VCaP (cell line): ENCODE measurements at regions not wholly inside any gene's neighbourhood (a gene's known extent, or its start where the extent isn't known, plus 50 kb on each side); places are given as distances from the start of the nearest gene placed in this dataset.

Source experiments
- H3K27ac ChIP-seq: fragments of 450-650 bp; 2 replicates; pipeline ENCODE4 v1.5.1; 2017
- TF ChIP-seq, protein P1 (sequence below): fragments of 450-650 bp; conservative IDR thresholded peaks from 2 replicates; pipeline ENCODE4 v1.5.1; 2017; ENCODE audit warnings: mild to moderate bottlenecking, moderate library complexity

GRCh38 chr6:28742668-28743270 lies 181.0 kb downstream of the TRIM27 start:
- no peak overlapping the region for H3K27ac ChIP-seq
- TF ChIP-seq, protein P1, sequence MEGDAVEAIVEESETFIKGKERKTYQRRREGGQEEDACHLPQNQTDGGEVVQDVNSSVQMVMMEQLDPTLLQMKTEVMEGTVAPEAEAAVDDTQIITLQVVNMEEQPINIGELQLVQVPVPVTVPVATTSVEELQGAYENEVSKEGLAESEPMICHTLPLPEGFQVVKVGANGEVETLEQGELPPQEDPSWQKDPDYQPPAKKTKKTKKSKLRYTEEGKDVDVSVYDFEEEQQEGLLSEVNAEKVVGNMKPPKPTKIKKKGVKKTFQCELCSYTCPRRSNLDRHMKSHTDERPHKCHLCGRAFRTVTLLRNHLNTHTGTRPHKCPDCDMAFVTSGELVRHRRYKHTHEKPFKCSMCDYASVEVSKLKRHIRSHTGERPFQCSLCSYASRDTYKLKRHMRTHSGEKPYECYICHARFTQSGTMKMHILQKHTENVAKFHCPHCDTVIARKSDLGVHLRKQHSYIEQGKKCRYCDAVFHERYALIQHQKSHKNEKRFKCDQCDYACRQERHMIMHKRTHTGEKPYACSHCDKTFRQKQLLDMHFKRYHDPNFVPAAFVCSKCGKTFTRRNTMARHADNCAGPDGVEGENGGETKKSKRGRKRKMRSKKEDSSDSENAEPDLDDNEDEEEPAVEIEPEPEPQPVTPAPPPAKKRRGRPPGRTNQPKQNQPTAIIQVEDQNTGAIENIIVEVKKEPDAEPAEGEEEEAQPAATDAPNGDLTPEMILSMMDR = no peak

- H3K27ac ChIP-seq = no peak overlapping the region
- TF ChIP-seq, protein P1 = no peak
Observed at GRCh38 chr6:28743271-28743789, 180.5 kb downstream of the TRIM27 start.

DNA sequence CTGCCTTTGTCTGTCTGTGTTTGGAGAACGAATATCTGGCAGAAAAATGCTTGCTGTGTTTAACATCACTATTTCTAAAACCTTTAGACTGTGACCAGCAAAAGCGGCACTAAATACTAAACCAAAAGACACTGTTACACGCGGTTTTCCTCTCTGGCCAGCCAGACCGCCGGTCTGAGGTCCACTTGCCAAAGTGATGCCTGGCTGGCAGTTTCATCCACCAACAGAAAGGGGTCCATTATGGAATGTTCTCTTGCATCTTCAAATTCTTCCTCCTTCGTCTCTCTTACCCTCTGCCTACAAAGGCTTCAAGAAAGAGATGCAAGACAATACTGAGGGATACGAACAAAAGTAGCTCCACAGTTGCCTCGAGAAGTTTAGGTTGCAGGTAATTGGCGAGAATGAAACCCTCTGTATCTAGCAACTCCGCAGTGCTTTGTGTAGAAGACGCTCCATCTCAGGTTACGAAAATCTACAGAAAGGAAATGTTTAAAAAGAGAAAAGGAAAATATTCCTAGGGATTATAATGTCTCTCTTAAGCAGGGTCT lies 176.6 kb downstream of the TRIM27 start:
- H3K27ac ChIP-seq = no peak overlapping the region
- TF ChIP-seq, protein P1 = no peak

- H3K27ac ChIP-seq = no peak overlapping the region
- TF ChIP-seq, protein P1 = no peak
Observed at GRCh38 chr6:28747631-28748157, 176.1 kb downstream of the TRIM27 start.

DNA sequence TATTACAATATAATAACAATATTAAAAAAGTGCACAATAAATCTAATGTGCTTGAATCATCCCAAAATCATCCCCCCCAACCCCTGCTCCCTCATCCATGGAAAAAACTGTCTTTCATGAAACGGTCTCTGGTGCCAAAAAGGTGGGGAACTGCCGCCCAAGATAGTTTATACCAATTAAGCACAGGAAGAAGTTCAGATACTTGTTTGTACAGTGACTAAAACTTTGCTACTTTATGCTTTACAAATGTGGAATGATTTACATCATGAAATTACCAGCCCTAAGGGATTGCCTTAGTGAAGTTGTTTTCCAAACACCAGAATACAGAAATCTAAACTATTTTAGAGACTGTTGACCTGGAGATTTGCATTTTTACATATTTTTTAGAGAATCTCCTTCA lies 175.6 kb downstream of the TRIM27 start:
- TF ChIP-seq, protein P1 = no peak
- H3K27ac ChIP-seq = no peak overlapping the region

DNA sequence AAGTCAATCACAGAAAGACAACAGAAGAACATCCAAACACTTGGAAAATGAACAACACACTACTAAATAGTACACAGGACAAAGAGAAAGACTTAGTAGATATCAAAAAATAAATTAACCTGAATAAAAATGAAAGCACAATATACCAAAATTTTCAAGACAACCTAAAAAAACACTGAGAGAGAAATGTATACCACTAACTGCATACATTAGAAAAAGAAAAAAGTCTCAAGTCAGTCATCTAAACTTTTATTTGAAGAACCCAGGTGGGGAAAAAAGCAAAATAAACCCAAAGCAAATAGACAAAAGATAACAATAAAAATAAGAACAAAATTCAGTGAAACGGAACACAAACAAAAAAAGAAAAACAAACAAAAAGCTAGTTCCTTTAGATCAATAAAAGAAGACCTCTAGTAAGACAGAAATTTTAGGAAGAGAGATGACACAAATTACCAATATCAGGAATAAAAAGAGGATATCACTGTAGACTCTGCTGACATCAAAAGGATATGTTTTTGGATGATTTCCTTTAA lies 172.8 kb downstream of the TRIM27 start:
- TF ChIP-seq, protein P1 = no peak
- H3K27ac ChIP-seq = peak overlapping the region; percentile 76

- peak overlapping the region; percentile 76 for H3K27ac ChIP-seq
- TF ChIP-seq, protein P1 = no peak
Observed at GRCh38 chr6:28751514-28751913, 172.3 kb downstream of the TRIM27 start.
